ENCODE measurements at regions not wholly inside any gene's neighbourhood (a gene's known extent, or its start where the extent isn't known, plus 50 kb on each side); places are given as distances from the start of the nearest gene placed in this dataset.
A peak's percentile ranks its signal among the peaks of the same experiment; 100 is the strongest.
"Not testable (repeated sequence)": the region's sequence is repeated elsewhere in the genome, so short reads cannot be mapped to it uniquely, and the experiment has no call there.

GRCh38 chr13:65302691-65303090, 1927.4 kb downstream of the PCDH9 start:
- no peak for DNase-seq (ENCODE audit: low spot score)

GRCh38 chr13:65301506-65301905, 1928.6 kb downstream of the PCDH9 start:
- no peak for DNase-seq (ENCODE audit: low spot score)

GRCh38 chr13:65300220-65300619, 1929.9 kb downstream of the PCDH9 start:
- no peak for DNase-seq (ENCODE audit: low spot score)

- DNase-seq (ENCODE audit: low spot score), result no peak
These were observed 1936.5 kb downstream of the PCDH9 start for GRCh38 chr13:65293530-65294198.

GRCh38 chr13:65292488-65292901, 1937.6 kb downstream of the PCDH9 start:
- peak; percentile 25 for DNase-seq (ENCODE audit: low spot score)

GRCh38 chr13:65287405-65287804, 1942.7 kb downstream of the PCDH9 start:
- no peak for DNase-seq (ENCODE audit: low spot score)

- DNase-seq (ENCODE audit: low spot score), result no peak
These were observed 1954.1 kb downstream of the PCDH9 start for GRCh38 chr13:65275838-65276630.

- DNase-seq (ENCODE audit: low spot score), result no peak
These were observed 1955.0 kb downstream of the PCDH9 start for GRCh38 chr13:65275108-65275507.

- DNase-seq (ENCODE audit: low spot score), result not testable (repeated sequence)
These were observed 1956.2 kb downstream of the PCDH9 start for GRCh38 chr13:65273811-65274420.

- no peak for DNase-seq (ENCODE audit: low spot score)
These were observed 1962.1 kb downstream of the PCDH9 start for GRCh38 chr13:65268009-65268408.

- DNase-seq (ENCODE audit: low spot score), result no peak
These were observed 1964.1 kb downstream of the PCDH9 start for GRCh38 chr13:65265988-65266387.

GRCh38 chr13:65264066-65264465, 1966.1 kb downstream of the PCDH9 start:
- DNase-seq (ENCODE audit: low spot score), result no peak

- DNase-seq (ENCODE audit: low spot score), result peak; percentile 2
These were observed 1968.9 kb downstream of the PCDH9 start for GRCh38 chr13:65260946-65261891.

GRCh38 chr13:65240773-65241172, 1989.4 kb downstream of the PCDH9 start:
- no peak for DNase-seq (ENCODE audit: low spot score)

- no peak for DNase-seq (ENCODE audit: low spot score)
These were observed 1993.2 kb downstream of the PCDH9 start for GRCh38 chr13:65236841-65237418.

GRCh38 chr13:65217471-65217995, 2012.6 kb downstream of the PCDH9 start:
- no peak for DNase-seq (ENCODE audit: low spot score)

GRCh38 chr13:65202845-65203244, 2027.3 kb downstream of the PCDH9 start:
- not testable (repeated sequence) for DNase-seq (ENCODE audit: low spot score)

- no peak for DNase-seq (ENCODE audit: low spot score)
These were observed 2041.4 kb downstream of the PCDH9 start for GRCh38 chr13:65188721-65189120.

- DNase-seq (ENCODE audit: low spot score), result no peak
These were observed 2062.1 kb downstream of the PCDH9 start for GRCh38 chr13:65168026-65168425.

GRCh38 chr13:65166675-65167074, 2063.5 kb downstream of the PCDH9 start:
- DNase-seq (ENCODE audit: low spot score), result no peak

- DNase-seq (ENCODE audit: low spot score), result no peak
These were observed 2070.3 kb downstream of the PCDH9 start for GRCh38 chr13:65159803-65160202.
